ENCODE measurements at regions not wholly inside any gene's neighbourhood (a gene's known extent, or its start where the extent isn't known, plus 50 kb on each side); places are given as distances from the start of the nearest gene placed in this dataset.

- TF ChIP-seq CTCF (IDR thresholded peaks at IDR 0.05), result no peak
- no peak for TF ChIP-seq POLR2A (IDR thresholded peaks at IDR 0.05)
Measured at GRCh38 chr2:104772996-104773395, 80.9 kb upstream of the POU3F3 start.
